ENCODE measurements at regions not wholly inside any gene's neighbourhood (a gene's known extent, or its start where the extent isn't known, plus 50 kb on each side); places are given as distances from the start of the nearest gene placed in this dataset.

DNA sequence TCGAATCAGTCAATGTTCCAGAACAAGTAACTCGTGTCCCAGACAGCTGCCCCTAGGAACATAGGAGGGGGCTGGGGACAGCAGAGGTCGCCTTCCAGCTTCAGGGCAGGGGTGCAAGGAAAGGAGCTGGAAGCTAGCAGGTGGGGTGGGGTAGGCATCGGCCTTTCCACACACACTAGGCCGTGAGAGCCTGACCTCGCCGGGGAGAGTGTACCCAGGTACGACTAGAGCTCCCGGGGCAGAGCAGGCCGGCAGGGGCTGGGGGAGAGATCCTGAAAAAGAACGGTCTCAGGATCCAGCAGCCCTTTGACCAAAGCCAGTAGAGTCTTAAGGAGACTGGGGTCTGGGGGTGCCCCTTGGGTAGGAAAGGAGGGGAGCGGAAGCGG, 1127.5 kb downstream of the BRD1 start:
- no peak for DNase-seq
- Histone ChIP-seq H3K4me1 (ENCODE audit: control insufficient read depth, insufficient read depth, low read length, poor library complexity, severe bottlenecking) (no peaks in the 10 kb centered on the region), H3K9me3 (ENCODE audit: control insufficient read depth, low read length) (no peaks in the 10 kb centered on the region), H3K36me3 (ENCODE audit: control insufficient read depth, insufficient read depth, low read length) (no peaks in the 10 kb centered on the region), H3K27me3 (replicated peaks; ENCODE audit: control insufficient read depth, insufficient read depth, low read length, poor library complexity, severe bottlenecking) (no peaks in the 10 kb centered on the region), H3K4me3 (ENCODE audit: insufficient read depth, low read depth, low read length, poor library complexity, severe bottlenecking) (no peak overlapping the region), H3K27ac (ENCODE audit: insufficient read depth, low read length, poor library complexity, severe bottlenecking) (no peak overlapping the region)

DNA sequence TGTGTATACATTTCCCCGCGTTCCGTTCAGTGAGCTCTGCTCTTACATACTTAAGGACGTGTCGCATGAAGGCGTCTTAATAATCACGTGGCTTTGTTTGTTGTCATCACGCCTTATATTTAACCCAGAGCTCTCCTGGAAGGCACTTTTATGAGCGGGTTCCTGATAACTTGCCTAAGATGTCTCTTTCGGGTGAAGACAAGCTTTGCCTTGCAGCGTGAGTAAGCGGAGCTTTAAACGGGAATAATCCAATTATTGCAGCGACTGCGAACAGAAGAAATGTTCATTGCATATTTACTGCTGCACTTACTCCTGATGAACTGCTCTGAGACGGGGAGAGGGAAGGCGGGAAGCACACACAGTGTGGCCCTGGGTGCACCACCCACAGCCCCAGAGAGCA, 1128.2 kb downstream of the BRD1 start:
- no peak for DNase-seq
- no peaks in the 10 kb centered on the region for H3K9me3 ChIP-seq (ENCODE audit: control insufficient read depth, low read length)
- no peaks in the 10 kb centered on the region for H3K4me1 ChIP-seq (ENCODE audit: control insufficient read depth, insufficient read depth, low read length, poor library complexity, severe bottlenecking)
- H3K27me3 ChIP-seq (replicated peaks; ENCODE audit: control insufficient read depth, insufficient read depth, low read length, poor library complexity, severe bottlenecking) = no peaks in the 10 kb centered on the region
- H3K27ac ChIP-seq (ENCODE audit: insufficient read depth, low read length, poor library complexity, severe bottlenecking) = no peak overlapping the region
- no peaks in the 10 kb centered on the region for H3K36me3 ChIP-seq (ENCODE audit: control insufficient read depth, insufficient read depth, low read length)
- no peak overlapping the region for H3K4me3 ChIP-seq (ENCODE audit: insufficient read depth, low read depth, low read length, poor library complexity, severe bottlenecking)

DNA sequence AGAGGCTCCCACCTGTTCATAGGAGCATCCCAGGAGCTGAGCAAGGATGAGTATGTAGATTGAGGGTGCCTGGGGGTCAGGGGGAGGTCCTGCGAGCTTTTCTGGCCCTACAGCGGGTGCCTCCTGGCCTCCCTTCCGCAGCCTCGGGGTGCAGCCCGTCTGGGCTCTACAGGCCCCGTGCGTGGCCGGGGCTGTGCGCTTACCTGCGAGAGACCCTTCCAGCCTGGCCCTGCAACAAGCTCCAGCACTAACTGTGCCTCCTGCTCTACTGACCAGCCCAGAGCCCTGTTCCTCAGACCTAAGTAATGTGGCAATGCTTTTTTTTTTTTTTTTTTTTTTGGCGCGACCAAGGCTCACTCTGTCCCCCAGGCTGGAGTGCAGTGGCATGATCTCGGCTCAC, 1129.1 kb downstream of the BRD1 start:
- Histone ChIP-seq H3K36me3 (ENCODE audit: control insufficient read depth, insufficient read depth, low read length) (no peaks in the 10 kb centered on the region), H3K9me3 (ENCODE audit: control insufficient read depth, low read length) (no peaks in the 10 kb centered on the region), H3K27ac (ENCODE audit: insufficient read depth, low read length, poor library complexity, severe bottlenecking) (no peak overlapping the region), H3K27me3 (replicated peaks; ENCODE audit: control insufficient read depth, insufficient read depth, low read length, poor library complexity, severe bottlenecking) (no peaks in the 10 kb centered on the region), H3K4me3 (ENCODE audit: insufficient read depth, low read depth, low read length, poor library complexity, severe bottlenecking) (no peak overlapping the region), H3K4me1 (ENCODE audit: control insufficient read depth, insufficient read depth, low read length, poor library complexity, severe bottlenecking) (no peaks in the 10 kb centered on the region)
- DNase-seq = no peak

DNA sequence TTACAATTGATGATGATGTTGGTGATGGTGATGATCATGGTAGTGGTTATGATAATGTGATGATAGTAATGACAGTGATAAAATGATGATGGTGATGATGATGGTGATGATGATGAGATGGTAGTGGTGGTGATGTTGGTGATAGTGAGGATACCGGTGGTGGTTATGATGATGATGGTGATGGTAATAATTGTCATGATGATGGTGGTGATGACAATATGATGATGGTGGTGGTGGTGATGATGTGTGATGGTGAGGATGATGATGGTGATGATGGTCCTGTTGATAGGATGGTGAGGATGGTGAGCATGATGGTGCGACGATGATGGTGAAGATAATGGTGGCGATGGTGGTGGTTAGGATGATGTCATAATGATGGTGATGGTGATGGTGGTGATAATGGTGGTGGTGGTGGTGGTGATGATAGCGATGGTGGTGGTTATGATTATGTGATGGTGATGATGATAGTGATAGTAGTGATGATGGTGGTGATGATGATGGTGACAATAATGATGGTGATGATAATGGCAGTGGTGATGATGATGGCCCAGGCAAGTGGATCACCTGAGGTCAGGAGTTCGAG, 1129.9 kb downstream of the BRD1 start:
- no peaks in the 10 kb centered on the region for H3K9me3 ChIP-seq (ENCODE audit: control insufficient read depth, low read length)
- H3K27me3 ChIP-seq (replicated peaks; ENCODE audit: control insufficient read depth, insufficient read depth, low read length, poor library complexity, severe bottlenecking) = no peaks in the 10 kb centered on the region
- H3K4me3 ChIP-seq (ENCODE audit: insufficient read depth, low read depth, low read length, poor library complexity, severe bottlenecking) = no peak overlapping the region
- no peak overlapping the region for H3K27ac ChIP-seq (ENCODE audit: insufficient read depth, low read length, poor library complexity, severe bottlenecking)
- no peaks in the 10 kb centered on the region for H3K4me1 ChIP-seq (ENCODE audit: control insufficient read depth, insufficient read depth, low read length, poor library complexity, severe bottlenecking)
- DNase-seq = no peak
- no peaks in the 10 kb centered on the region for H3K36me3 ChIP-seq (ENCODE audit: control insufficient read depth, insufficient read depth, low read length)

DNA sequence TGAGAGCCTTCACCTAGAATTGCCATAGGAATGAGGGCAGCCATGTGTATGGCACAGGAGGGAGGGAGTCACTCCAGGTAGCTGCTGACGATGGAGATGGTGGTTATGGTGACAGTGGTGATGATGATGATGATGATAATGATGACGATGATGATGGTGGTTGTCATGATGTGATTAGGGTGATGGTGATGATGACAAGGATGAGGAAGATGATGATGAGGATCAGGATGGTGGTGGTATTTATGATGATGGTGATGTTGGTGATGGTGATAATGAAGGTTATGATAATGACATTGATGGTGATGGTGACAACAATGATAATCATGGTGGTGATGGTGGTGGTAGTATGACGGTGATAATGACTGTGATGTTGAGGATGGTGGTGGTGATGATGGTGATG, 1130.5 kb downstream of the BRD1 start:
- H3K4me3 ChIP-seq (ENCODE audit: insufficient read depth, low read depth, low read length, poor library complexity, severe bottlenecking) = no peak overlapping the region
- no peaks in the 10 kb centered on the region for H3K36me3 ChIP-seq (ENCODE audit: control insufficient read depth, insufficient read depth, low read length)
- DNase-seq = no peak
- no peaks in the 10 kb centered on the region for H3K27me3 ChIP-seq (replicated peaks; ENCODE audit: control insufficient read depth, insufficient read depth, low read length, poor library complexity, severe bottlenecking)
- H3K27ac ChIP-seq (ENCODE audit: insufficient read depth, low read length, poor library complexity, severe bottlenecking) = no peak overlapping the region
- H3K4me1 ChIP-seq (ENCODE audit: control insufficient read depth, insufficient read depth, low read length, poor library complexity, severe bottlenecking) = no peaks in the 10 kb centered on the region
- no peaks in the 10 kb centered on the region for H3K9me3 ChIP-seq (ENCODE audit: control insufficient read depth, low read length)

DNA sequence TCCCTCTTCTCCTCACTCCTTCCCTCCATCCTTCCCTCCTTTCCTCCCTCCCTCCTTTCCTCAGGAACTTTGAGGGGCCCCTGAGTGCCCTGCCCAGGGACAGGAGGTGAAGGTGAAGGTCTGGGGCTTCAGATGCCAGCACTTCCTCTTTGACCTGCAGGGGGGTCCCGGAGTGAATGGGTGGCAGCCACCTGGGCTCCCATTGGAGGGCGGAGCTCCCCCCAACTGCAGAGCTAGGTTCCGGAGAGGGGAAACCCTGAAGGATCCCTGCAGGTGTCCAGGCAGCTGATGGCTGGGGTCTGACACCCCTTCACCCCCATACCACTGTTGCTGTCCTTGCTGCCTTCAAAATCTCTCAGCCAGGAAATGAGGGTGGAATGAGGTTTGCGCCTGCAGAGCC, 1131.3 kb downstream of the BRD1 start:
- no peaks in the 10 kb centered on the region for H3K4me1 ChIP-seq (ENCODE audit: control insufficient read depth, insufficient read depth, low read length, poor library complexity, severe bottlenecking)
- H3K36me3 ChIP-seq (ENCODE audit: control insufficient read depth, insufficient read depth, low read length) = no peaks in the 10 kb centered on the region
- no peak overlapping the region for H3K4me3 ChIP-seq (ENCODE audit: insufficient read depth, low read depth, low read length, poor library complexity, severe bottlenecking)

DNA sequence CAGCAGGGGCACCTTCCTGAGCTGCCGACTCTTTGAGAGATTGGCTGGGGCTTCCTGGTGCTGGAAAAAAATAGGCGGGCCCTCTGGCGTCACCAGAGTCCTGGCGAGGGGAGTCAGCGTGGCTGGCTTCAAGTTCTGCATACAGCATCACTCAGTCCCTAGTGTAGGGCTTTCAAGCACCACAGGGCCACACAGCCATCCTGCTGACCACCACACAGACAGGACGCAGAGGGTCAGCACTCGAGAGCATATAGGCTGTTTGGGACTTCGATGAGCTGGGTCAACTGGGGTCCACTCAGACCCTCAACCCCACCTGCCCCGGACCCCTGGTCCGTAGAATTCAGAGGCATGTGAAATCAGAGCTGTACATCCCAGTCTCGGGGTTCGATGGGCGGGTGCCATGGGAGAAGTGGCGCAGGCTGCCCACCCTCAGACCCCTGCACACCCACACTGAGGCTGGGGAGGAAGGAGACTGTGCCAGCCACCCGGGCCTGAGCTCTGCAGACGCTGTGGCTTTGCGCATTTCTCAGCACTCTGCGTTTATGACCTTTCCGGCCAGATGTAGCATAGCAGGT, 1131.9 kb downstream of the BRD1 start:
- no peaks in the 10 kb centered on the region for H3K36me3 ChIP-seq (ENCODE audit: control insufficient read depth, insufficient read depth, low read length)
- no peak overlapping the region for H3K27ac ChIP-seq (ENCODE audit: insufficient read depth, low read length, poor library complexity, severe bottlenecking)
- H3K4me3 ChIP-seq (ENCODE audit: insufficient read depth, low read depth, low read length, poor library complexity, severe bottlenecking) = no peak overlapping the region
- no peaks in the 10 kb centered on the region for H3K4me1 ChIP-seq (ENCODE audit: control insufficient read depth, insufficient read depth, low read length, poor library complexity, severe bottlenecking)
- H3K27me3 ChIP-seq (replicated peaks; ENCODE audit: control insufficient read depth, insufficient read depth, low read length, poor library complexity, severe bottlenecking) = no peaks in the 10 kb centered on the region
- DNase-seq = no peak
- no peaks in the 10 kb centered on the region for H3K9me3 ChIP-seq (ENCODE audit: control insufficient read depth, low read length)

More for the DNA sequence above, 1131.3 kb downstream of the BRD1 start:
- DNase-seq = no peak
- Histone ChIP-seq H3K27me3 (replicated peaks; ENCODE audit: control insufficient read depth, insufficient read depth, low read length, poor library complexity, severe bottlenecking) (no peaks in the 10 kb centered on the region), H3K9me3 (ENCODE audit: control insufficient read depth, low read length) (no peaks in the 10 kb centered on the region), H3K27ac (ENCODE audit: insufficient read depth, low read length, poor library complexity, severe bottlenecking) (no peak overlapping the region)

DNA sequence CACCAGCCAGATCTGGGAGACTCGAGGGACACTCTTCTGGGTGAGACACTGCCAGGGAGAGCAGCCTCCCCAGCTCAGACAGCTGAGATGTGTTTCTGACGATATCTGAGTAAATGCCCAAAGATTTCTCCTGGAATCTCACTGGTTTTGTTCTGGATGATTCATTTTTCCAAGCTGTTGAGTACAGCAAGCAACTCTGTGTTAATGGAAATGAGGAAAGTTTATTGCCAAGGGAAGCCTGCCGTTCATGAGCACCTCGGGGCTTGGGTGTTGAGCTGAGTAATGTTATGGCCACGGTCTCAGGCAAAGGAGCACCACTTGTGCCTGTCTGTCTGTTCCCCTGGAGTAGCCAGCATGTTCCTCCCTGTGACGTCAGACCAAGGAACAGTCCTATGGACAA, 1132.4 kb downstream of the BRD1 start:
- Histone ChIP-seq H3K27me3 (replicated peaks; ENCODE audit: control insufficient read depth, insufficient read depth, low read length, poor library complexity, severe bottlenecking) (no peaks in the 10 kb centered on the region), H3K27ac (ENCODE audit: insufficient read depth, low read length, poor library complexity, severe bottlenecking) (no peak overlapping the region), H3K4me3 (ENCODE audit: insufficient read depth, low read depth, low read length, poor library complexity, severe bottlenecking) (no peak overlapping the region), H3K36me3 (ENCODE audit: control insufficient read depth, insufficient read depth, low read length) (no peaks in the 10 kb centered on the region), H3K9me3 (ENCODE audit: control insufficient read depth, low read length) (no peaks in the 10 kb centered on the region), H3K4me1 (ENCODE audit: control insufficient read depth, insufficient read depth, low read length, poor library complexity, severe bottlenecking) (no peaks in the 10 kb centered on the region)
- DNase-seq = no peak

DNA sequence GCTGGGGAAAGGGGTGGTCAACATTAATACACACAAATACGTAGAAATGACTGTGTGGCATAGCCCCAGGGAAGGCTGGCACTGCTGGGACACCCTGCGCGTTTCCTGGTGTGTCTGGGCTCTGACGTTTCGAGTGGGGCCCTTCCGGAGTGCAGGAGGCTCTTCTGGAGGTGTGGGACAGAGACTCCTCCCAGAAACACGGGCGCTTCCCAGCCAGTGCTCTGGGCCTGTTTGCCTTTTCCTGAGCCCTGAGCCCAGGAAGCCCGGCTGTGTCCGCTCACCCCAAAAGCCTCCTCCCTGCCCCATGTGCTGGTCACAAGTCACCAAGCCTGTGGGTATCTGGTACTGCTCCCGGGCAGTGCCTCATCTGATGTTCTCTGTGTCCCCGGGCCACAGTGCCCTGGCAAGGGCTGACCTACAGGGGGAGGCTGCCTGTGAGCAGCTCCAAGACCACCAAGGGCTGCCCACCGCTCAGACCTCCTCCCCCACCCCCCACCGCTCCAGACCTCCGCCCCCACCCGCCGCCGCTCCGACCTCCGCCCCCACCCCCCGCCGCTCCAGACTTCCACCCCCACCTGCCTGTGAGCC, 1133.3 kb downstream of the BRD1 start:
- Histone ChIP-seq H3K27me3 (replicated peaks; ENCODE audit: control insufficient read depth, insufficient read depth, low read length, poor library complexity, severe bottlenecking) (no peaks in the 10 kb centered on the region), H3K4me3 (ENCODE audit: insufficient read depth, low read depth, low read length, poor library complexity, severe bottlenecking) (no peak overlapping the region), H3K4me1 (ENCODE audit: control insufficient read depth, insufficient read depth, low read length, poor library complexity, severe bottlenecking) (no peaks in the 10 kb centered on the region), H3K36me3 (ENCODE audit: control insufficient read depth, insufficient read depth, low read length) (no peaks in the 10 kb centered on the region), H3K27ac (ENCODE audit: insufficient read depth, low read length, poor library complexity, severe bottlenecking) (no peak overlapping the region), H3K9me3 (ENCODE audit: control insufficient read depth, low read length) (no peaks in the 10 kb centered on the region)
- no peak for DNase-seq

DNA sequence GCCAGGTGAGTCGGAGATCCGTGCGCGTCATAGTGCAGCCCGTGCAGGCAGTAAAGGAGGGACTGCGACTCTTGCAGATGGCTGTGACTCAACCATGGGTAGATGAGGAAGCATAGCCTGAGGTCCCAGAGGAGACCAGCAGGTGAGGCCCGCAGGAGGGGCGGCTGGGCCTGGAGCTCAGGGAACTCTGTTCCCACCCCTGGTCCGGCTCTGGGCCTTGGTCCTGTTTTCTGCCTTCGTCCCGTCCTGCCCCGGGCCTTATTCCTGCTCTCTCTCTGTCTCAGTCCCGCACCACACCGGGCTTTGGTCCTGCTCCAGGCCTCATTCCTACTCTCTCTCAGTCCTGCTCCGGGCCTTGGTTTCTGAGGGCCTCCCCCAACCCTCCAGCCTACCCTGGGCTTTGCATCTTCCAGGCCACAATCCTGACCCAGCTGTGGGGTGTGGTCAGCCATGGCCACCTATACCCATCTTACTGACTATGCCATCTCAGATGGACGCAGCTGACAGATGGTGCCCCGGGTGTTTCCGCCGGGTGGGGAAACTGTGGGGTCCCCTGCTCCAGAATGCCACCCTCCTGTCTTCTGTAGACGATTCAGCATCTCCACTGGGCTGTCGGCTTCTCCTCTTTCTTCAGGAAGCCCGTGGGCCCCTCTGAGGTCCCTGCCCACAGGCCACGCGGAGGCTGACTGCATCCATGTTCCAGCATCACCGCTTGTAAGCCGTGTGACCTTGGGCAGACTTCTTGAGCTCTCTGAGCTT, 1134.1 kb downstream of the BRD1 start:
- Histone ChIP-seq H3K4me1 (ENCODE audit: control insufficient read depth, insufficient read depth, low read length, poor library complexity, severe bottlenecking) (no peaks in the 10 kb centered on the region), H3K9me3 (ENCODE audit: control insufficient read depth, low read length) (no peaks in the 10 kb centered on the region)

More for the DNA sequence above, 1134.1 kb downstream of the BRD1 start:
- H3K27me3 ChIP-seq (replicated peaks; ENCODE audit: control insufficient read depth, insufficient read depth, low read length, poor library complexity, severe bottlenecking) = no peaks in the 10 kb centered on the region
- H3K36me3 ChIP-seq (ENCODE audit: control insufficient read depth, insufficient read depth, low read length) = no peaks in the 10 kb centered on the region
- no peak overlapping the region for H3K27ac ChIP-seq (ENCODE audit: insufficient read depth, low read length, poor library complexity, severe bottlenecking)
- no peak overlapping the region for H3K4me3 ChIP-seq (ENCODE audit: insufficient read depth, low read depth, low read length, poor library complexity, severe bottlenecking)
- no peak for DNase-seq
